Esophagus muscularis mucosa (tissue), 3 donors: ENCODE measurements at regions not wholly inside any gene's neighbourhood (a gene's known extent, or its start where the extent isn't known, plus 50 kb on each side); places are given as distances from the start of the nearest gene placed in this dataset.

Experiments used
- CTCF ChIP-seq, 3 experiments: fragments of 200-600 bp in 2 of 3; fragments of 450-650 bp in 1 of 3; sonication (generic) in 2 of 3; IDR thresholded peaks; one replicate each; pipeline ENCODE4 v1.5.1; 2017 to 2019; ENCODE audit warnings: antibody characterized with exemption in 3 of 3, mild to moderate bottlenecking in 2 of 3, moderate library complexity in 1 of 3
- POLR2AphosphoS5 ChIP-seq, 2 donors: sonication (generic); formaldehyde crosslinking; IDR thresholded peaks; one replicate each; pipeline ENCODE4 v1.6.1; 2017; ENCODE audit warnings: antibody characterized with exemption in 2 of 2

DNA sequence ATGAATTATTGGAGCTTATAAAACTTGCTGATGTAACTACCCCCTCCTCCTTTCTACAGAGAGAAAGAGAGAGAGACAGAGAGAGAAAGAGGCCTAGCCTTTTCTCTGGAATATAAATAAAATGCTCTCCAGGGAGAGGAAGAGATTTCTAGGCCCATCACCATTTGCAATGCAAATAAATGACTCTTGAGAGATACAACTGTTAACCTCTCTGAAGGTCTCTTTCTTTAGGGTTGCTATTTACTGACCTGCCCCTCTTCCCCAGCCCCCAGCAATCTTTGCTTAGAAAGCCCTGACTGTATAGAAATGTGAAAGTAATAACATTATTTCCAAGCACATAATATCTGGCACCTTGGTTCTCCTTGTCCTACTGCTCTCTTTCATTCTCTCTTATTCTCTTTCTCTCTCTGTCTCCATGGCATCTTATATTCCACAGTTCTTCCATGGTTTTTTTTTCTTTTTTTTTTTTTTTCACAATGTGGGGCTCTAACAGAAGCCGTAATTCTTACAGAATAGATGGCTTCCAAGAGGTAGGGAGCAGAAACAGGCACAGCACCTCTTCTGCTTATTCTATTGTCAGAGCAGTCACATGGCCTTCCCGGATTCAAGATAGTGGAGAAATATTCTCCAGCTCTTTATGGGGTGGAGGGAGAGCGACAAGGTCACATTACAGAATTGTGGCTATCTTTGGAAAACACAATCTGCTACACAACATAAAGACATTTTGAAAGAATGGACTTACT, 1087.9 kb upstream of the NUDT12 start:
- TF ChIP-seq CTCF (IDR thresholded peaks at IDR 0.05): no peak
- no peak for TF ChIP-seq POLR2AphosphoS5 (IDR thresholded peaks at IDR 0.05)
